ENCODE measurements at regions not wholly inside any gene's neighbourhood (a gene's known extent, or its start where the extent isn't known, plus 50 kb on each side); places are given as distances from the start of the nearest gene placed in this dataset.
"Not testable (repeated sequence)": the region's sequence is repeated elsewhere in the genome, so short reads cannot be mapped to it uniquely, and the experiment has no call there.

DNA sequence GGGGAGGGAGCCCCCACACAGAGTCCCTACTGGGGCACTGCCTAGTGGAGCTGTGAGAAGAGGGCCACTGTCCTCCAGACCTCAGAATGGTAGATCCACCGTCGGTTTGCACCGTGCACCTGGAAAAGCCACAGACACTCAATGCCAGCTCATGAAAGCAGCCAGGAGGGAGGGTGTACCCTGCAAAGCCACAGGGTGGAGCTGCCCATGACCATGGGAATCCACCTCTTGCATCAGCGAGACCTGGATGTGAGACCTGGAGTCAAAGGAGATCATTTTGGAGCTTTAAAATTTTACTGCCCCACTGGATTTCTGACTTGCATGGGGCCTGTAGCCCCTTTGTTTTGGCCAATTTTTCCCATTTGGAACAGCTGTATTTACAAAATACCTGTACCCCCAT lies 188.1 kb upstream of the IRX4 start:
- TF ChIP-seq, protein P1, sequence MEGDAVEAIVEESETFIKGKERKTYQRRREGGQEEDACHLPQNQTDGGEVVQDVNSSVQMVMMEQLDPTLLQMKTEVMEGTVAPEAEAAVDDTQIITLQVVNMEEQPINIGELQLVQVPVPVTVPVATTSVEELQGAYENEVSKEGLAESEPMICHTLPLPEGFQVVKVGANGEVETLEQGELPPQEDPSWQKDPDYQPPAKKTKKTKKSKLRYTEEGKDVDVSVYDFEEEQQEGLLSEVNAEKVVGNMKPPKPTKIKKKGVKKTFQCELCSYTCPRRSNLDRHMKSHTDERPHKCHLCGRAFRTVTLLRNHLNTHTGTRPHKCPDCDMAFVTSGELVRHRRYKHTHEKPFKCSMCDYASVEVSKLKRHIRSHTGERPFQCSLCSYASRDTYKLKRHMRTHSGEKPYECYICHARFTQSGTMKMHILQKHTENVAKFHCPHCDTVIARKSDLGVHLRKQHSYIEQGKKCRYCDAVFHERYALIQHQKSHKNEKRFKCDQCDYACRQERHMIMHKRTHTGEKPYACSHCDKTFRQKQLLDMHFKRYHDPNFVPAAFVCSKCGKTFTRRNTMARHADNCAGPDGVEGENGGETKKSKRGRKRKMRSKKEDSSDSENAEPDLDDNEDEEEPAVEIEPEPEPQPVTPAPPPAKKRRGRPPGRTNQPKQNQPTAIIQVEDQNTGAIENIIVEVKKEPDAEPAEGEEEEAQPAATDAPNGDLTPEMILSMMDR (IDR thresholded peaks at IDR 0.05; ENCODE audit: low read depth, low read length), result not testable (repeated sequence)
- not testable (repeated sequence) for TF ChIP-seq EZH2phosphoT487 (IDR thresholded peaks at IDR 0.05; ENCODE audit: low read depth)

All from OCI-LY3 (cell line).